Endothelial cell of umbilical vein (primary cell): ENCODE measurements at regions not wholly inside any gene's neighbourhood (a gene's known extent, or its start where the extent isn't known, plus 50 kb on each side); places are given as distances from the start of the nearest gene placed in this dataset.

Source experiments
- BruUV-seq: library from RNA; stranded (reverse); fragments of 400-500 nt; replicated peaks from 2 replicates; lab custom pipeline; 2021; lab: Mats Ljungman, UMichigan
- CTCF ChIA-PET: fragments of 300-600, 350-600 bp; sonication (Branson Sonifier 250); formaldehyde crosslinking; loops from one replicate; lab custom pipeline; 2021; ENCODE audit warnings: antibody characterized with exemption, inconsistent platforms; lab: Charles Lee
- POLR2A ChIA-PET: fragments of 300-600, 350-600 bp; sonication (Branson Sonifier 250); formaldehyde crosslinking; loops from one replicate; lab custom pipeline; 2021; ENCODE audit warnings: antibody characterized with exemption, inconsistent platforms; lab: Charles Lee
- DNase-seq: peaks from one replicate; pipeline ENCODE4 v3.0.0-alpha.2; 2011; ENCODE audit warnings: low read depth, low spot score
- FAIRE-seq: peaks from 2 replicates; lab custom pipeline; 2011; peaks lifted over from hg19 to GRCh38; lab: Jason Lieb, UNC
- H2AFZ ChIP-seq: 2 replicates; pipeline ENCODE4 v1.6.0; 2012; ENCODE audit warnings: low read depth, low read length, control low read depth, inconsistent platforms
- H3K27ac ChIP-seq: 2 replicates; pipeline ENCODE4 v1.5.1; 2011; ENCODE audit warnings: low read depth, mild to moderate bottlenecking, control low read depth, low read length, moderate library complexity; ENCODE audit not compliant: insufficient read depth
- H3K27me3 ChIP-seq, 2 experiments: 2 replicates each; pipeline versions ENCODE4 v1.6.0 to v1.6.1; 2011; ENCODE audit warnings: low read length in 2 of 2, mixed read lengths in 1 of 2; ENCODE audit not compliant: control insufficient read depth in 2 of 2, insufficient read depth in 2 of 2
- H3K36me3 ChIP-seq, 2 experiments: 2 replicates in 1 of 2; 3 replicates in 1 of 2; pipeline ENCODE4 v1.5.1; 2011; ENCODE audit warnings: low read length in 2 of 2, mild to moderate bottlenecking in 1 of 2, moderate library complexity in 1 of 2; ENCODE audit not compliant: control insufficient read depth in 2 of 2, insufficient read depth in 2 of 2; ENCODE audit errors: extremely low read depth in 1 of 2
- H3K4me1 ChIP-seq: 3 replicates; pipeline ENCODE4 v1.5.1; 2011; ENCODE audit warnings: mild to moderate bottlenecking, low read length; ENCODE audit not compliant: control insufficient read depth, insufficient read depth; ENCODE audit errors: extremely low read depth
- H3K4me2 ChIP-seq: 2 replicates; pipeline ENCODE4 v1.6.1; 2011; ENCODE audit warnings: low read length, control low read depth, mixed read lengths; ENCODE audit not compliant: insufficient read depth
- H3K4me3 ChIP-seq, 3 experiments: fragments of 200-600 bp in 1 of 3; sonication (generic), shearing (Covaris generic) in 1 of 3; replicated peaks in 1 of 3; 2 replicates each; pipeline ENCODE4 v1.5.1; 2011 to 2016; ENCODE audit warnings: control low read depth in 3 of 3, low read length in 3 of 3, mild to moderate bottlenecking in 2 of 3, inconsistent platforms in 1 of 3, low read depth in 1 of 3, moderate library complexity in 1 of 3; ENCODE audit not compliant: insufficient read depth in 1 of 3
- H3K79me2 ChIP-seq: 2 replicates; pipeline ENCODE4 v1.6.0; 2012; ENCODE audit warnings: low read length, inconsistent platforms; ENCODE audit not compliant: control insufficient read depth, insufficient read depth
- H3K9ac ChIP-seq: replicated peaks from 2 replicates; pipeline ENCODE3; 2011; ENCODE audit warnings: low read length, control low read depth; ENCODE audit not compliant: insufficient read depth; ENCODE audit errors: extremely low read depth
- H3K9me1 ChIP-seq: replicated peaks from 3 replicates; pipeline ENCODE4 v1.6.0; 2011; ENCODE audit warnings: mild to moderate bottlenecking, low read length; ENCODE audit not compliant: control insufficient read depth, insufficient read depth; ENCODE audit errors: extremely low read depth
- H3K9me3 ChIP-seq: replicated peaks from 2 replicates; pipeline ENCODE4 v1.5.1; 2012; ENCODE audit warnings: low read length, inconsistent platforms; ENCODE audit not compliant: control insufficient read depth, insufficient read depth
- H4K20me1 ChIP-seq: replicated peaks from 2 replicates; pipeline ENCODE3; 2011; ENCODE audit warnings: mild to moderate bottlenecking, low read length; ENCODE audit not compliant: control insufficient read depth, insufficient read depth; ENCODE audit errors: extremely low read depth
- CTCF ChIP-seq, 2 donors: IDR thresholded peaks; 1 replicate in 1 of 2; 2 replicates in 1 of 2; pipeline ENCODE4 v1.5.1; 2011; ENCODE audit warnings: low read length in 2 of 2, mild to moderate bottlenecking in 2 of 2, moderate library complexity in 2 of 2, control low read depth in 1 of 2, inconsistent platforms in 1 of 2, low read depth in 1 of 2; ENCODE audit not compliant: insufficient read depth in 1 of 2; ENCODE audit errors: extremely low read depth in 1 of 2
- EZH2 ChIP-seq: IDR thresholded peaks from 2 replicates; pipeline ENCODE4 v1.6.1; 2012; ENCODE audit warnings: borderline replicate concordance, low read depth, mild to moderate bottlenecking, moderate library complexity, low read length, inconsistent platforms; ENCODE audit not compliant: severe bottlenecking
- FOS ChIP-seq: IDR thresholded peaks from 2 replicates; pipeline ENCODE4 v1.6.1; 2011; ENCODE audit warnings: mild to moderate bottlenecking, low read length, moderate library complexity, borderline replicate concordance; ENCODE audit not compliant: insufficient read depth
- GATA2 ChIP-seq: IDR thresholded peaks from 2 replicates; pipeline ENCODE4 v1.7.0; 2011; ENCODE audit warnings: low read depth, mild to moderate bottlenecking, moderate library complexity, mixed read lengths, low read length; ENCODE audit not compliant: insufficient read length, insufficient read depth
- JUN ChIP-seq: IDR thresholded peaks from 2 replicates; pipeline ENCODE4 v1.6.1; 2011; ENCODE audit warnings: borderline replicate concordance, low read depth; ENCODE audit not compliant: insufficient read length, insufficient read depth
- MAX ChIP-seq: IDR thresholded peaks from 2 replicates; pipeline ENCODE4 v1.6.1; 2011; ENCODE audit not compliant: insufficient read depth, insufficient read length
- MYC ChIP-seq: IDR thresholded peaks from one replicate; pipeline ENCODE4 v1.6.1; 2011; ENCODE audit warnings: mild to moderate bottlenecking, low read depth, low read length
- POLR2A ChIP-seq: IDR thresholded peaks from 2 replicates; pipeline ENCODE4 v1.6.1; 2012; ENCODE audit warnings: low read depth, mild to moderate bottlenecking, control low read depth, low read length
- POLR2AphosphoS5 ChIP-seq: IDR thresholded peaks from 2 replicates; pipeline ENCODE4 v1.6.1; 2012; ENCODE audit warnings: low read depth, mild to moderate bottlenecking, control low read depth, low read length, moderate library complexity; ENCODE audit not compliant: insufficient read depth
- dilution Hi-C: fragments of 300-500 bp; cut with MboI; formaldehyde crosslinking; loops from one replicate; pipeline ENCODE4 v1.15.0; 2019; ENCODE audit warnings: low sequenced_read_pairs; ENCODE audit not compliant: extremely low pct_ligation_motif_present
- intact Hi-C: fragments of 100-400 bp; cut with micrococcal nuclease; formaldehyde crosslinking; loops from one replicate; pipeline ENCODE4 v1.10.0; 2022

GRCh38 chr2:105989070-105989469 is 205.0 kb downstream of the UXS1 start:
- Histone ChIP-seq H3K79me2 (no peaks in the 10 kb centered on the region), H2AFZ (no peak overlapping the region), H3K4me3 (no peak overlapping the region), H3K4me2 (no peak overlapping the region), H3K9me1 (no peaks in the 10 kb centered on the region), H4K20me1 (no peaks in the 10 kb centered on the region), H3K9ac (no peak overlapping the region), H3K36me3 (no peaks in the 10 kb centered on the region), H3K4me1 (no peaks in the 10 kb centered on the region), H3K9me3 (no peaks in the 10 kb centered on the region), H3K27me3 (no peaks in the 10 kb centered on the region), H3K27ac (no peak overlapping the region)
- BruUV-seq: no TSS peak
- TF ChIP-seq GATA2 (no peak), MAX (no peak), JUN (no peak), EZH2 (no peak), MYC (no peak), POLR2AphosphoS5 (no peak), FOS (no peak)
- CTCF ChIA-PET: no interaction called here
- no peak for FAIRE-seq
- POLR2A ChIA-PET: no interaction called here
- no peak for DNase-seq
- intact Hi-C loops (no loop called here), dilution Hi-C loops (no loop called here)

- Histone ChIP-seq H4K20me1 (no peaks in the 10 kb centered on the region), H3K27ac (no peak overlapping the region), H3K27me3 (no peaks in the 10 kb centered on the region), H3K79me2 (no peaks in the 10 kb centered on the region), H2AFZ (no peak overlapping the region), H3K9me1 (no peaks in the 10 kb centered on the region), H3K9ac (no peak overlapping the region), H3K4me3 (no peak overlapping the region), H3K4me1 (no peaks in the 10 kb centered on the region), H3K9me3 (peaks cover 3% of the 10 kb centered on the region), H3K4me2 (no peak overlapping the region), H3K36me3 (no peaks in the 10 kb centered on the region)
- CTCF ChIA-PET: no interaction called here
- no peak for TF ChIP-seq POLR2AphosphoS5
- TF ChIP-seq JUN: no peak
- TF ChIP-seq CTCF (IDR thresholded peaks at IDR 0.05; ENCODE audit: extremely low read depth in 1 of 2, insufficient read depth in 1 of 2, low read depth in 1 of 2, low read length in 2 of 2): no peak
- TF ChIP-seq POLR2A: no peak
- TF ChIP-seq MAX: no peak
- TF ChIP-seq GATA2: no peak
- no peak for TF ChIP-seq FOS
- FAIRE-seq: no peak
- dilution Hi-C loops (no loop called here), intact Hi-C loops (no loop called here)
- POLR2A ChIA-PET: no interaction called here
- BruUV-seq: no TSS peak
- DNase-seq: no peak
Measured at GRCh38 chr2:105977807-105978206, 216.3 kb downstream of the UXS1 start.
